HG03565 (cell line): ENCODE measurements at regions not wholly inside any gene's neighbourhood (a gene's known extent, or its start where the extent isn't known, plus 50 kb on each side); places are given as distances from the start of the nearest gene placed in this dataset.
"Not testable (repeated sequence)": the region's sequence is repeated elsewhere in the genome, so short reads cannot be mapped to it uniquely, and the experiment has no call there.

Experiments
- ATAC-seq: cut with Tn5 transposase; IDR thresholded peaks from one replicate; pipeline ENCODE4 v1.9.1; 2021; ENCODE audit warnings: mild to moderate bottlenecking, moderate library complexity; ENCODE audit not compliant: unreplicated experiment

DNA sequence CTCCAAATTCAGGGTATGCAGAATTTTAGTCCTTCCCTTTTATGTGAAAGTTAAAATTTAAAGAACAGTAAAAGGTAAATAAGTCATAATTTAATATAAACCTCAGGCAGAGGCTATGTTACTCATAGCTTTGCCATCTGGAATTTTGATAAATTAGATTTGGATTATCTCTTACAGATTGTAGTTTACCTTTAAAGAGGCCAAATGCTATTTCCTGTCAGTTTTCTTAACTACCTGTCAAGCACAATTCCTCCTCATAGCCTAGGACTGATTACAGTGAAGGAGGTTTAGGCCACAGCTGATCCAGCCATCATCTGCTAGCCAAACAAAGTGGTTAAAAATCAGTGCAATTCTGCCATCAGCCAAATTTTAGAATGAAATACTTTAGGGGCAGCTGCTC is 128.1 kb downstream of the MFAP3L start:
- no peak for ATAC-seq

DNA sequence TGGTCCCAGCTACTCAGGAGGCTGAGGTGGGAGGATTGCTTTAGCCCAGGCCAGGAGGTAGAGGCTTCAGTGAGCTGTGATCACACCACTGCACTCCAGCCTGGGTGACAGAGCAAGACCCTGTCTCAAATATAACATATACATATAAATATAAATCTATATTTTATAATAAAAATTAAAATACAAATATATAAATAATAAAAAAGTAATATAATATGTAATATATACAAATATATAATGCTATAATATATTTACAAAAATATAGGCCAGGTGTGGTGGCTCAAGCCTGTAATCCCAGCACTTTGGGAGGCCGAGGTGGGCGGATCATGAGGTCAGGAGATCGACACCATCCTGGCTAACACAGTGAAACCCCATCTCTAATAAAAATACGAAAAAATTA is 131.4 kb downstream of the MFAP3L start:
- ATAC-seq = not testable (repeated sequence)

DNA sequence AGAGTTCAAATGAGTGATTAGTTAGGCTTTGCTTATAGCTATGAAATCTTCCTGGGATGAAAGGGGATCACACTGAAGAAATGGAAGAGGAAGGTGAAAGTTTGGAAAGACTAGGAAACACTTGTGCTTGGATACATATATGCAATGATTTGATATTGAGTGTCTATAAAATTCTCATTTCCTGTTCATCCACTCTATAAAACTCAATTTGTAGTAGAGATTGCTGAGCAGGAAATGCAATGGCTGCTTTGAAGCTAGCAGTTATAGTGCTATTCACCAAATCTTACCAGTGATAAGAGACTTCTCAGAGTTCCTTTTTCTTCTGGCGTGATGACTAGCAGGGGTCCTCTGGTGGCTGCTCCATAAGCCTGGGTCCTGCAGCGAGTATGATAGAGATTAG is 128.1 kb upstream of the HPF1 start:
- ATAC-seq = no peak

DNA sequence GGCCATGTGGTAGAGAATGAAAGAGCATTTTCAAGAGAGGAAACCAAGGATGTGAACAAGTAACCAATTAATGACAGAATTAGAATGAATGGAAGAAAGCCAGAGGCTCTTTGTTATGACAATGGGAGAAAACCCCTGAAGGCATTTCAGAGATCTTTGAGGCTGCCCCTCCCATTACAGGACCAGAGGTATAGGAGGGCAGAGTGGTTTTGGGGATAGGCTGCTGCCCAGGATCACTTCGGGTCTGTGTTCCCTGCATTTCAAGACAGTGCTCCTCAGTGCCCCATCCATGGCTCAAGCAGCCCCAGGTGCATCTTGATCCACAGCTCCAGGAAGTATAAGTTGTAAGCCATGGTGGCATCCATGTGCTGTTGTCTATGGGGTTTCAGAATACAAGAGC is 124.0 kb upstream of the HPF1 start:
- ATAC-seq = no peak

DNA sequence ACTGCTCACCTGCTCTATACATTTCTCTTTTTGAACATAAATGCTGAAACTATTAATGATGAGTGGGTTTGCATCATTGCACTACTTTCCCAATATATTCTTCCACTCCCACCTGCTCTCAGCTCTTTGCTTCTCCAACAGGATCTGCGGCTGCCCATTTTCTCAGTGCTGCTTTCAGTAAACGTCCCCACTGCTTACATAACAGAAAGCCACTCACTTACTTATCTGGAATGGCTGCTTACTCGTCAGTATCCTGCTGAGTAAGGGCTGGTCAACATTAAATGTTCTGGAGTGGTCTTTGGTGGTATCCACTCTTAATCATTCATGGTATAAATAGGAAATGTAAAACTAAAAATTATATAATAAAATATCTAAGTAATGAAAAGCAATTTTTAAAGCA is 112.8 kb upstream of the HPF1 start:
- no peak for ATAC-seq

DNA sequence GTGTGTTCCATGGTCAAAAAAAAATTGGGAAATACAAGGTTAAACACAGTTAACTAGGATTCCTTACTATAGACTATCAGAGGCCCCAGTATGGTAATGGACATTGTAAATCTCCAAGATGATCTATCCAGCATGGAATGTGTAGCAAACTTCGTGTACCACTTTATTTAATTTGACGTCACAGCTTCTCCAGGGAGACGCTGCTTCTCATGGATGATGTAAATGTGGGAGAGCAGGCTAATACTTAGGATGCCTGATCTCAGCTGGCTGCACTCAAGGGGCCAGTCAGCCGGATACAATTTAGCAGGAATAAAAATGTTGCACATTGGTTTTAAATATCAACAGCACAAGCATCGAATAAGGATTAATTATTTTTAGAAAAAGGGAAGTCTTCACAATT is 111.7 kb upstream of the HPF1 start:
- no peak for ATAC-seq

DNA sequence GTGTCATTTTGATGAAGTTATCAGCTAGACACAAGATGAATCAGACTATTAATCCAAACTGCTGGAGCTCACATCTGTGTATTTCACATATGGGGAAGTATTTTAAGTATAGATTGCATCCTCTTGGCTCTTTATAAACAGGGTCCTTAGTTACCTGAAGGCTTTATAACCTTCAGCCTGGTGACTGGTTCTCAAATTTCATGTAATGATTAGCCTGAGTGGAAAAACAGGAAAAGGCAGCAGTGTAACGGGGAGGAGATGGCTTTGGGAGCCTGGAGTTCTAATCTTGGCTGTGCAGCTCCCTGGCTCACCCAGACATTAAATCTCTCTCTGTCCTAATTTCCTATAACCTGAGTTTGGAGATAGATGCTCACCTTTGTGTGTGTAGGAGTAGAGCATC is 103.8 kb upstream of the HPF1 start:
- ATAC-seq = no peak

DNA sequence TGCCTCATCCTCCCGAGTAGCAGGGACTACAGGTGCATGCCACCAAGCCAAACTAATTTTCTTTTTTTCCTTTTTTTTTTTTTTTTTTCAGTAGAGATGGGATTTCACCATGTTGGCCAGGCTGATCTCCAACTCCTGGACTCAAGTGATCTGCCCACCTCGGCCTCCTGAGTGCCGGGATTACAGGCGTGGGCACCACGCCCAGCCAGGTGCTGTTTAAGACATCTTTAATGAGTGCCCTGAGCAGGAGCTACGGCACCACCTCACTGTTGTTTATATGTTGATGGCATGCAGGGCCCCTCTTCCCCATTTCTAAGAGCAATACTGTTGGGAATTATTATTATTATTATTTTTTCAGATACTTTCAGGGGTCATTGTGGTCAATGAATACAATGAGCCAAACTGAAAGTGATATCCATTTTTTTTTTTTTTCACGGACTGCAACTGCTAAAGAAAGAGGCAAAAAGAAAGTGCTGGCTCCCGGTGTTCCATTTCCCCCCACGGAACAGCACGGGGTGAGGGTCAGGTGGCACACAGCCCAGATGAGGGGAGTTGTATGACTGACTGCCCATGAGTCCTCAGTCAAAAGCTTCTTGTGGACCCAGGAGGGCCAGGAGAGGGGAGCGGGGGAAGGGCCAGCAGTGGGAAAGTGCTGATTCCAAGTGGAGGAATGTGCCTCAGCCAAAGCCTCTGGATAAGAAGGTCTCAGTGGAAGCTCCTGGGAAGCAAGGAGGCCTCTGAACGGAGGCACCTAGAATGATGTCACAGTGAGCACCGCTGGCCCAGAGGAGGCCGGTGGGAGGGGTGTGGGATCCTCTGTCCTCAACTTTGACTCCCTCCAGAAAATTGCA is 101.8 kb upstream of the HPF1 start:
- no peak for ATAC-seq

DNA sequence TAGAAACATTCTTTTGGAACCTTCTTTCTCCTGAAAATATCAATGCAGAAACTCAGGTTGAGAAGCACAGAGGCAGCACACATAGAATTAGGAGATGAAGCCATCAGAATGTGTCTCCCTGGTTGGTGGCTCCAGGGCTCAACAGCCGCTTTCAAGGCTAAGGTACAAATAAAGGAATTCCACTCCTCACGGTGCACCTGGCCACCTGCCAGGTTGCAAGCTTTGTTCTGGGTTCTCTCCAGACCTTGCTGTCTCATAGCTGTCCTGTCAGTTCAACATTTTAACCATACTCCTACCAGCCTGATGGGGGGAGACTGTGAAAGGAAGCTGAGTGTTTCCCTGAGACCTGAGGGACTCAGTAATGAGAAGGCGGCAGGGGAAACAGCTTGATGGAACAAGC is 96.3 kb upstream of the HPF1 start:
- no peak for ATAC-seq

DNA sequence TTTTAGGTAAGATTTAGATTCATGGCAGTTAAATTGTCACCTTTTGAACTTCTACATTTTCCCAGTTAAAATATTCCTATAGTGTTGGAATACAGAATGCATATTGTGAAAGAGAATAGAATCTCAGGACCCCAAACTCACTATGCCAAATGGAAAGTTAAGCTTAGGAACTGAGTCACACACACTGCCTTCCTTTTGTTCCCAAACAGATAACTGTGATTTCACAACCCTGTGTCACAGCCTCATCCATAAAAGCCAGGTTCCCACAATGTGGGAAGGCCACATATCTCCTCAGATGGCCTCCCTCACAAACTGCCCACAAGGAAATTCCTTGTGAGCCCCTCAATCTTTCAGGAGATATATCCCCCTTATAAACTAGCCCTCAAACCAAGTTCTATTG is 94.7 kb upstream of the HPF1 start:
- ATAC-seq = no peak

DNA sequence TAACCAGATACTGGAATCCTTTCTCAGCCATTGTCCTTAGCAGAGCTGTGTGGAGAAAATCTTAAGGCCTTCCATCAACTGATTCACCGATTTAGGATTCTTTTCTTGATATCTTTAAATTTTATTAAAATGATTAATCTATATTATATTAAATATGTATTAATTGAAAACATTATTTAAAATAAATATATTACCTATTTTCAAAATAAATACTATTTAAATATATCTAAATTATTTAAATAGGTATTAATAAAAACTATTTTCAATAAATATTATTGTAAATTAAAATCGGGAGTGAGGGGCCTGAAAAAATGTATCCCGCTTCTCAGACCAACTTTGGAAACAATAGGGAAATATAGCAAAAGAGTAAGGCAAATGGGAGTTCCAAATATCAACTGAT is 94.0 kb upstream of the HPF1 start:
- no peak for ATAC-seq

DNA sequence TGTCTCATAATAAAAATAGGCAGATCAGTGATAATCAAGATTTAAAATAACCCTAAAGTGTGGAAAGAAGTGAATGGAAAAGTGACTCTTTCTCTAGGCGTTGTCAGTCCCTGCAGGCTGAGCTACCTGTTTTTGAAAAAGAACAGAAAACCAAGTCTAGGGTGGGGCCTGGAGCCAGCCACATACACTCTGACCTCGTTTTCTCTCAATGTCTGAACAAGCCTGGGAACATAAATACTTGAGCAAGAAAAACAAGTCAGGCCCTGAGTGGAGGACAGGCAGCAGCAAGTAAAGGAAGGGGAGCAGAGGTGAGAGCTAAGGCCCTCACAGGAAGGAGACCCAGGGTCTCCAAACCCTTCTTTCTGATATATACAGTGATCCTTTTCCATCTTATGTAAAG is 91.7 kb upstream of the HPF1 start:
- no peak for ATAC-seq

DNA sequence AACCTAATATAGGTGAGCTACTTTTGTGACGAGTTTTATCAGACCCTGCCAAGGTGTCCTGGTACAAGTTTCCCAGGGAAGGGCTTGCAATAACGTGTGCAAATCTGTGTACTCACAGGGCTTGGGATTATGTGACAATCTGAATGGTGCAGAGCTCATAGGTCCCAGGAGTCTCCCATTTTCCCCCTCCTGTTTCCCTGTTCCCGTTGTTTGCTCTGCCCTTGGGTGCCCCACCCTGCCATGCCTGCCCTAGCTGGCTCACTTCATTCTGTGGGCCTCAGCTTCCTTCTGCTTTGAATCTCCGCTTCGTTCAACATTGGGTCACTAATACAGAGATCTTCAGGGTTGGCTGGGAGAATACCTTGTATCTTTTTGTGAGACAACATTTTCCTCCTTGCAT is 90.3 kb upstream of the HPF1 start:
- ATAC-seq = no peak

DNA sequence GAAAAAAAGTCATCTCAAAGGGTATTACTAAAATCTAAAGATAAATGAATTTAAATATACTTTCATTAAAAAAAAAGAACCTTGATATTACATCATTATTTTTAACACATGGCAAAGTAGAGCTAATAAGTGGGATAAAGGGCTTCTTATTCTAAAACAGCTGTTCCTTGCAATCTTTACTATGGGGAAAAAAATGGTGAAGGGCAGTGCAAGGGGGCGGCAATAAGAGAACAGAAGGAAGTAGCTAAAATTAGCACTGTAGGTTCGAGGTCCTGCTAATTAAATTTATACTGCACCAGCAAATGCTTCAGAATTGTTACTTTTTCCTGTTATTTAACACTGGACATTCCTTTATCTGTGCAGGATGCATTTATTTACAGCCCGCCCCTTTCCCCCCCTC is 89.4 kb upstream of the HPF1 start:
- ATAC-seq = no peak

DNA sequence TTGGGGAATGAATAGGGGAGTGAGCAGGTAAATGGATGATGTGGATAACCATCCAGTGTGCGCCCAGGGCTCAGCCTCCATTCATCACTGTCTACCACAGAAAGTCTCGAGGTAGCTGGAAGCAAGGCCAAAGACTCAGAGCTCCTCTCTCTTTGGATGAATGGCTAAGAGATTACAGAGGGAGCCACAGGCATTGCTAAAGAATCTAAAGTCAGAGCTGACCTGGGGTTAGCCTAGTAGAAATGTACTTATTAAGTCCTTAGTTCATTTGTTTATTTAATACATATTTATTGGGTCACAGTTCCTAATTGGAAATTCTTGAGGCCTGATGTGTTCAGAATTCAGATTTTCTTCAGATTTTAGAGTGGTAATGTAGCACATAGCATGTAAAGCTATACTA is 88.7 kb upstream of the HPF1 start:
- ATAC-seq = no peak

DNA sequence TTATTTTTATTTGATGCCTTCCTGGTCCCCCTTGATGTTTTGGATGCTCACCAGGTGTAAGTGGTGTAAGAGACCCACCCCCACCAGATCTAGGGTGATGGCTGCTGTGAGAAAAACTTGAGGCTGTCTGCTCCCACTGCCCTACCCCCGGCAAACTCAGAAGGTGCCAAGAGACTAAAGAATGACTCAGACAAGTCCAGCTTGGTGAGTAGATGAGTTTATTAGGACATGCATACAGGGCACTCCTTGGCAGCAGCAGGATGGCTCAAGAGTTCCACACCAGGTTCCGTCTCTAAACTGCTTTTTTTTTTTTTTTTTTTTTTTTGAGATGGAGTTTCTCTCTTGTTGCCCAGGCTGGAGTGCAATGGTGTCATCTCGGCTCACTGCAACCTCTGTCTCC is 84.0 kb upstream of the HPF1 start:
- ATAC-seq = no peak

DNA sequence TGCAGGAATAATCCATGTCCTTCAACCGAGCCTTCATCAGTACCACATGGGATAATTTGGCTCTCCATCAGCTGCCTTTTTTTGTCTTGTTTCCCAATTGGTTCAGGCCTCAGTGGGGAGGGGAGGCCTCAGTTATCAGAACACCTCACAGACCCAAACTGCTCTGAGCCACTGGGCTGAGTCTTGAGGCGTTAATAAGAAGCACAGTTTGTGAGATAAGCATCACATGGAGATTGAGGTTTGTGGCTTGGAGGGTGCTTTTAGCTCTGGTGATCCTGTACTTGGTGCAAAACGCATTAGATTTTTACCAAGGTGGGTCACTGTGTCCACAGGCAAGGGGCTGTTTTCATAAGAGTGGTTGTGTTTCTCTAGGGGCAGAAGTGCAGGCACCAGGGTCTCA is 82.8 kb upstream of the HPF1 start:
- ATAC-seq = no peak

DNA sequence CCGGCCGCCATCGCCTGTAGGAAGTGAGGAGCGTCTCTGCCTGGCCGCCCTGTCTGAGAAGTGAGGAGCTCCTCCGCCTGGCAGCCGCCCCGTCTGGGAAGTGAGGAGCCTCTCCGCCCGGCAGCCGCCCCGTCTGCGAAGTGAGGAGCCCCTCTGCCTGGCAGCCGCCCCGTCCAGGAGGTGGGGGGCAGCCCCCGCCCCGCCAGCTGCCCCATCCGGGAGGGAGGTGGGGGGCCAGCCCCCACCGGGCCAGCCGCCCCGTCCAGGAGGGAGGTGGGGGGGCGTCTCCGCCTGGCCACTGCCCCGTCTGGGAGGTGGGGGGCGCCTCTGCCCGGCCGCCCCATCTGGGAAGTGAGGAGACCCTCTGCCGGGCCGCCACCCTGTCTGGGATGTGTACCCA is 70.6 kb upstream of the HPF1 start:
- not testable (repeated sequence) for ATAC-seq

DNA sequence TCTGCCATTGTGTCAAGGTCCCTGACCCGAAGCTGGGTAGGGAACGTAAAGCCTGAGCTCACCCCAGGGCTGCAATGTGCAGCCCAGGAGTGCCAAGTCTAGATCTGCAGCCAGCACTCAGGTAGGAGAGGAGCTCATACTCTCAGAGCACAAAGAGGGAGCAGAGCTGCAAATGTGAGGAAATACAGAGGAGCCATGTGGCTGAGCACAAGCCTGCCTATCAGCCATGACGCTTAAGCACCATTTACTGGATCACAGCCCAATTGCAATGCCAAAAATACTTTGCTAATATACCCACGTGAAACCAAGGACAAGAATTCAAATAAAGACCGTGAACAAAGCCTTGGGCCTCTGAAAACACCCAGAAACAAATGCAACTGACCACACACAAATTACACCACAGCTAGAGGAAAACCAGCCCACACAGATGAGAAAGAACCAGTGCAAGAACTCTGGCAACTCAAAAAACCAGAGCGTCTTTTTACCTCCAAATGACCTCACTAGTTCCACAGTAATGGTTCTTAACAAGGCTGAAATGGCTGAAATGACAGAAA is 69.0 kb upstream of the HPF1 start:
- ATAC-seq = no peak

DNA sequence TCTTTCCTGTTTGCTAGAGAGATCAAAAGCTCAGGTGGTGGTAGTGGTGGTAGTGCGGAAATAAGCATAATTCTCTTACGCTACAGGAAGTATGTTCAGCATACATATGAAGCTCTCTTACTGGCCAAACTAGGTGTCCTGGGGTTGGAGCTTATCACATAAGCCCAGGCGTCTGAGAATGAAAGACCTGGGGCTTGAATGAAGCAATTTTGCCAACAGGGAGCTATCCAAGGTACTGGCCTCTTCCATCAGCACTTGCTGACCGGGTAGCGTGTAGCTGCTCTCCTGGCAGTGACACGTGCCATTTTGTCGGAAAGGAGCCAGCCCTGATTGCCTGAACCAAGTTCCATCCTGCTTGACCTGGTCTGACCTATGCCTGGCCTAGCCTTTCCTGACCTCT is 65.9 kb upstream of the HPF1 start:
- ATAC-seq = no peak

DNA sequence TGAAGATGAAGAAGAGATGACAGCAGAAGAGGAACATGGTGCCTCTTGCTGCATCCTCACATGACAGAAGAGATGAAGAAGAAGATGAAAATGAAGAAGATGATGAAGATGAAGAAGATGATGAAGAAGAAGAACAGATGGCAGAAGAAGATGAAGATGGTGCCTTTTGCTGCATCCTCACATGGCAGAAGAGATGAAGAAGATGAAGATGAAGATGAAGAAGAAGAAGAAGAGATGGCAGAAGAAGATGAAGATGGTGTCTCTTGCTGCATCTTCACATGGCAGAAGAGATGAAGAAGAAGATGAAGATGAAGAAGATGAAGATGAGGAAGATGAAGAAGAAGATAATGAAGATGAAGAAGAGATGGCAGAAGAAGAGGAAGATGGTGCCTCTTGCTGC is 63.7 kb upstream of the HPF1 start:
- no peak for ATAC-seq

DNA sequence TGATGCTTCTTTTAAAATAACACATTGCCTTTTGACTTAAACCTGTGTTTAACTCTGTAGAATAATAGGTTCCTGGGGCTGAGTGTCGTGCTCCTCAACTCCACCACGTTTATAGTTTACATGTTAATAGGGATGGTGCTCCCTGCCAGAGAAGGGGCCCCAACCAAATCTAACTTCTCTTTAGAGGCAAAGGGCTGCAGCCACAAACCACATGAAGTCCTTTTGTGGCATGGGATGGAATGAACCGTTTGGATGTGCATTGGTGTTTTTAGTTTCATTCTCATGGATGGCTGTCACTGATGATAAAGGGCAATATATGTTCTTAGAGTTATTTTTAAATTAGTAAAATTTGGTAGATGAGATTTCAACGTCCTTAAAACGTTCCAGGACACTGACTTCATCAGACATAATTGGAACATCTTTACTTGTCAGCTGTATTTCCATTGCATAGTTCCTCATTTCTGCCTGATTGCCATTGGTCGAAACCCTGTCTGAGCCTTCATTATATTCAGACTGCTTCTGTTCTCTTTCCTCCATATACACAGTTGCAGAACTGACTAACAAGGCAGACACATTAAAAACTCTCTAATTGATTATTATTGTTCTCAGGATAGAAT is 60.4 kb upstream of the HPF1 start:
- ATAC-seq = peak; percentile 43

DNA sequence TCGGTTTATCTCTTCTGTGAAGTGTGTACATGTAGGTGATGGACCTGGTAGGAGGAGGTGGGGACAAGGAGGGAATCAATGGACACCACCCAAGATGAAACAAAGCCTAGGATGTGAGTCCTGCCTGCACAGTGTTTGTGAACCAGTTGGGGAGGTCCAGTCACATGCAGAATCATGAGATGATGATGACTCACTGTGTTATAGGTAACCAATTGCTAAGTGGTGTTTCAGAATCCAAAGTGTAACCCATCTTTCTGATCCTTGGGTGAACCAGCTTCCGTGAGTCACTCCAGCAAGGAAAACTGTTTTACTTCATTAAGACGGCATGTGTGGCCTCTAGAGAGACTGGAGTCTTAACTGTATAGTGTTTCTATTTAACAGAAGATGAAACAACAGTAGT is 57.9 kb upstream of the HPF1 start:
- ATAC-seq = no peak
